Body of pancreas (tissue), 4 donors: ENCODE measurements at regions not wholly inside any gene's neighbourhood (a gene's known extent, or its start where the extent isn't known, plus 50 kb on each side); places are given as distances from the start of the nearest gene placed in this dataset.

ENCODE experiments used
- CTCF ChIP-seq, 7 experiments: fragments of 450-650 bp in 4 of 7; fragments of 200-600 bp in 3 of 7; sonication (generic) in 3 of 7; IDR thresholded peaks; one replicate each; pipeline ENCODE4 v1.5.1; 2016 to 2019; ENCODE audit warnings: antibody characterized with exemption in 7 of 7
- POLR2A ChIP-seq, 3 donors: fragments of 450-650 bp; IDR thresholded peaks; one replicate each; pipeline ENCODE4 v1.6.1; 2016; ENCODE audit warnings: antibody characterized with exemption in 3 of 3, mild to moderate bottlenecking in 2 of 3

GRCh38 chr1:163670989-163671757, 349.4 kb downstream of the NUF2 start:
- no peak for TF ChIP-seq POLR2A (IDR thresholded peaks at IDR 0.05)
- no peak for TF ChIP-seq CTCF (IDR thresholded peaks at IDR 0.05)
